ENCODE measurements at regions not wholly inside any gene's neighbourhood (a gene's known extent, or its start where the extent isn't known, plus 50 kb on each side); places are given as distances from the start of the nearest gene placed in this dataset.

GRCh38 chr18:75742516-75742915 lies 315.0 kb upstream of the SMIM21 start:
- H3K4me3 ChIP-seq = no peak overlapping the region
- intact Hi-C loops (cut with DNase I) = no loop called here
- H3K9me3 ChIP-seq = no peaks in the 10 kb centered on the region
- DNase-seq (no peak), ATAC-seq (no peak)
- H3K36me3 ChIP-seq = no peaks in the 10 kb centered on the region
- no peaks in the 10 kb centered on the region for H3K4me1 ChIP-seq
- H3K27ac ChIP-seq = no peak overlapping the region
- TF ChIP-seq CTCF (IDR thresholded peaks at IDR 0.05) = no peak
- no peaks in the 10 kb centered on the region for H3K27me3 ChIP-seq

- Histone ChIP-seq H3K4me3 (no peak overlapping the region), H3K4me1 (no peaks in the 10 kb centered on the region), H3K36me3 (no peaks in the 10 kb centered on the region), H3K9me3 (no peaks in the 10 kb centered on the region), H3K27ac (no peak overlapping the region), H3K27me3 (no peaks in the 10 kb centered on the region)
- DNase-seq = no peak
- intact Hi-C loops (cut with DNase I) = no loop called here
- TF ChIP-seq CTCF (IDR thresholded peaks at IDR 0.05) = no peak
- no peak for ATAC-seq
Measured at GRCh38 chr18:75739682-75740081, 312.2 kb upstream of the SMIM21 start.

GRCh38 chr18:75735291-75735690 lies 307.8 kb upstream of the SMIM21 start:
- no peak for TF ChIP-seq CTCF (IDR thresholded peaks at IDR 0.05)
- intact Hi-C loops (cut with DNase I) = no loop called here
- no peak for ATAC-seq

GRCh38 chr18:75730249-75730648 lies 302.7 kb upstream of the SMIM21 start:
- Histone ChIP-seq H3K27me3 (no peaks in the 10 kb centered on the region), H3K27ac (no peak overlapping the region), H3K36me3 (no peaks in the 10 kb centered on the region), H3K4me1 (no peaks in the 10 kb centered on the region), H3K4me3 (no peak overlapping the region), H3K9me3 (no peaks in the 10 kb centered on the region)
- no peak for TF ChIP-seq CTCF (IDR thresholded peaks at IDR 0.05)
- no peak for ATAC-seq
- intact Hi-C loops (cut with DNase I) = no loop called here
- DNase-seq = no peak

More at GRCh38 chr18:75735291-75735690, 307.8 kb upstream of the SMIM21 start:
- Histone ChIP-seq H3K27me3 (no peaks in the 10 kb centered on the region), H3K4me1 (no peaks in the 10 kb centered on the region), H3K36me3 (no peaks in the 10 kb centered on the region), H3K4me3 (no peak overlapping the region), H3K27ac (no peak overlapping the region), H3K9me3 (no peaks in the 10 kb centered on the region)
- no peak for DNase-seq

GRCh38 chr18:75728621-75729020 lies 301.1 kb upstream of the SMIM21 start:
- ATAC-seq (no peak), DNase-seq (no peak)
- H3K27ac ChIP-seq = no peak overlapping the region
- H3K27me3 ChIP-seq = no peaks in the 10 kb centered on the region
- no peaks in the 10 kb centered on the region for H3K36me3 ChIP-seq
- H3K9me3 ChIP-seq = no peaks in the 10 kb centered on the region
- H3K4me3 ChIP-seq = no peak overlapping the region
- intact Hi-C loops (cut with DNase I) = no loop called here
- H3K4me1 ChIP-seq = no peaks in the 10 kb centered on the region
- no peak for TF ChIP-seq CTCF (IDR thresholded peaks at IDR 0.05)

GRCh38 chr18:75727456-75727855 lies 300.0 kb upstream of the SMIM21 start:
- no peaks in the 10 kb centered on the region for H3K27me3 ChIP-seq
- H3K4me3 ChIP-seq = no peak overlapping the region
- peak; percentile 71 for DNase-seq
- no peaks in the 10 kb centered on the region for H3K4me1 ChIP-seq
- TF ChIP-seq CTCF (IDR thresholded peaks at IDR 0.05) = peak; percentile 45
- no peaks in the 10 kb centered on the region for H3K9me3 ChIP-seq
- ATAC-seq = peak; percentile 59
- H3K27ac ChIP-seq = no peak overlapping the region
- H3K36me3 ChIP-seq = no peaks in the 10 kb centered on the region
- intact Hi-C loops (cut with DNase I) = no loop called here
